ENCODE measurements at regions not wholly inside any gene's neighbourhood (a gene's known extent, or its start where the extent isn't known, plus 50 kb on each side); places are given as distances from the start of the nearest gene placed in this dataset.

- peak; percentile 76 for DNase-seq (ENCODE audit: low spot score)
Measured at GRCh38 chr2:164178835-164179465, 442.3 kb downstream of the GRB14 start.

- no peak for DNase-seq (ENCODE audit: low spot score)
Measured at GRCh38 chr2:164164602-164165001, 428.8 kb upstream of the FIGN start.

DNA sequence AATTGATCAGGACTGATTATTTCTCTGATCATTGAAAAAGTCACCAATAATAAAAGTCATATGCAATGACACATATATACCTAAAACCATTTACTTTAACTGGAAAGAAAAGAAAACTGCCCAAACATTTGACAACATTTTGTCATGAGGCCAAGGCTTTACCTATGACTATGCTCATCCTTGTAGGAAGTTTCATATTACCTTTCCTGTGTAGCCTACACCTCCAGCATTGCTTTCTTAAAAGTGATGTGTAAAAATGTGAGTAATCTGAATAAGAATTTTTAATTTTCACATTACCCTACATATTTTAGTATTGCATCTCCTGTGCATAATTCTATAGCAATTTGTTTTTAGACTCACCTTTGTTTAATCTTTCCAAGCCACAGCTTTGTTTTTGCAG lies 419.8 kb upstream of the FIGN start:
- no peak for DNase-seq (ENCODE audit: low spot score)

DNA sequence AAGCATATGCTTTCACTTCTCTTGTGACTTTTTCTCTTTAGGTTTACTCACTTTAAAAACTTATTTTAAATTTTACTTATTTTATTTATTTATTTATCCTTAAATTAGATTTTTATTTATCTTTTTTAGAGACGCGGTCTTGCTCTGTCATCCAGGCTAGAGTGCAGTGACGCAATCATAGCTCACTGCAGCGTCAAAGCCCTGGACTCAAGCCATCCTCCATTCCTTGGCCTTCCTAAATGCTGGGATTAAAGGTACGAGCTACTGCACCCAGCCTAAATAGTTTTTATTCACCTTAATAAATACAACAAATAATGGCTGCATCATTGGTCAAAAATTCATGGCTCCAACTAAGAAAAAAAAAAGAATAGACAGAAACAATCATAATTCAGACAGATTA lies 415.7 kb upstream of the FIGN start:
- DNase-seq (ENCODE audit: low spot score) = no peak

DNA sequence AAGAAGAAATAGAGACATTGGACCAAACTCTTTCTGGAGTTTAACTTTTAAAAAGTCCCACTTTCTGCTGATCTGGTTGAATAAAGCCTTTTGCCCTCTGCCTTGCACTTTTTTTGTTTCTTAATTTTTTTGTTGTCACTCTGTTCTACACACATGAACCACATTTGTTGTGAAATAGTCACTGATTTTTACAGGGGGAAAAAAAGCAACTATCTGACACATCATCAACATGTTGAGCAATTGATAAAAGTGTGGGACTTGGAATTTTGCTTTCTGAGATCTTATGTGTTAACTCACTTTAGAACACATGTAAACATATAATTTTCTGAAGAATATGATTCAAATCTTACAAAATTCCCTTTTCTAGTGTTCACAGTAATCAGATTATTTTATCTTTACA lies 414.8 kb upstream of the FIGN start:
- DNase-seq (ENCODE audit: low spot score) = no peak

DNA sequence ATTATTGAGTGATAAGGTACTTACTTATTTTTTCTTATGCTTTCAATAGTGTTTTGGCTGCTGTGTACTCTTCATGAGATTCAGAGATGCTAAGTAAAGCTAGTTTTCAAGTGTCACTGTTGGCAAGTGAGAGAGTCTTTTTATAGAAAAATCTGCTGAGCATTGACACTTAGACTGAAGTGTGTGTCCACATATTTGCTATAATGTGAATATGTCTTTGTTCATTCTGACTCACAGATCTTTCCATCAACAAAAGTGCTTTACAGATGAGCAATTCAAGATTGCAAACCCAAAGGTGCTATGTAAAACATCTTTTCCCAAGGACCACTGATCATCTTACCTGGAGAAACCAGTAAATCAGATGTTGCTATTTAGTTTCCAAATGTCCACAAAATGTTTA lies 410.6 kb upstream of the FIGN start:
- peak; percentile 5 for DNase-seq (ENCODE audit: low spot score)

DNA sequence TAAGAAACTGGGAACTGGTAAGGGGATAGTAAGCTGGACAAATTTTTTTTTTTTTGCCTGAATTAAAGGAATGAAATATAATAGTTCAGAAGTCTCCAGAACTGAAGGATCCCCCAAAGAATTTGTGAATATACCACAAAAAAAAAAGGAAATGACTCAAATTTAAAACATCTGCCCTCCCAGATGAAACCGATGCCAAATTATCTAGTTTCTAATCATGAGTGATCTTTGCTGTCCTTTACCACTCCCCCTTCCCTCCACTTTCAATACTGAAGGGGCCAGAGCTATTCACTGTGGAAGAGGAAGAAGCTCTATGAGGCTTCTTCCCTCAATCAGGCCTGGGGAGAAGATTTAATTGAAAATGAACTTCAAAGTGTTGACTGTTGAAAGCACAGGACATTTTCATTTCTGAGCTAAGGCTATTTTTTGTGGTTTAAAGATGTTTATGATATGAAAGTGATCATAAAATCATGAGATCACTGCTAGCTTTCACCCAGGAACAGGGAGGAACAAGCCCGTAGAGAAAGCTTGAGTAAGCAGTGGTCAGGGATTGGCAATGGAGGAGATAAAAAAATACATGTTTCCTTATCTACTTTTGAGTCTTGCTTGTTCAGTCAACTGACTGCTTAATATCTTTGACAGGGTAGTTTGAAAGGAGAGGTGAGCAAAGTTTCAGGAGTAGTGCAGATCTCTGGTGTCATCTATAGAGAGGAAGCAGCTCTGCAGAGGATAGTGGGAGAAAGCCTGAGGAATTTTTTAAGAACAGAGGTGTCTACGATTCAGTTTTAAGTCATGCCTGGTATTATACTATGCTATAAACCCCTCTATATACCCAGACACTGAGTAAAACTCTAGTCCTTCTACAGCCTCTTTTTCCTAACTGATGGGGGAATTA lies 409.5 kb upstream of the FIGN start:
- DNase-seq (ENCODE audit: low spot score) = no peak

DNA sequence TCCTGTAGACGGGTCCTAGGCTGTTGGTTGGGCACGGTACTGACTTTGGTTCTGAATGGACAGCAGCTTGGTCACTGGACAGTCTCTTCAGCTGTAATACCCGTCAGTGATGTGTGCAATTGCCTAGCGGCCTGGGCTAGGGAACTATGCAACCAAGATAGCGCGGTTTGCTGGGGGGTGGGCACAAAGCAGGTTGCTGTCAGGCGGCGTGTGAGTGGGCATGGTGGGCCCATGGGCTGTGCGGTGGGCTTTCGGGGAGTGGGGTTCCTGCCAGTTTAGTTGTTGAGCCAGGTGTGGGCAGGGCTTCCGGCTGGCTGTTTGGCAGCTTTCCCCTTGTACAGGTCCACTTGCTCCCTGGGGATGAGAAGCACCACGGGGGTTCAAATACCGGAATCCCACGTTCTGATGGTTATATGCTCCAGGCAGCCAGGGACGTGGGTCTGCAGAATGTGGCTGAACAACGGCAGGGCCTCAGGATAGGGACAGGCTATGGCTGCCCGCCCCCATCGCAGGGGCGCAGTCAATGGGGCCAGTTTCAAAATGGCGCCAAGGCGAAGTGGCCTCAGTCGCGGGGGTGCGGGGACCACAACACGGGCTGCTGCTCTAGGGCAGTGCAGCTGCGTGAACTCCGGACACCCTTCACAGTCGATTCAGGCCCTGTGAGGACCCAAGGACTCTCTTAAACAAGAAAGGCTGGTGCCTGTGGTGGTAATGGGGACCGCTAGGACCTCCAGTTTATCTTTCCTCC lies 407.5 kb upstream of the FIGN start:
- DNase-seq (ENCODE audit: low spot score) = no peak

GRCh38 chr2:164142755-164143154 lies 406.9 kb upstream of the FIGN start:
- no peak for DNase-seq (ENCODE audit: low spot score)

- DNase-seq (ENCODE audit: low spot score) = no peak
Measured at GRCh38 chr2:164141271-164141670, 405.5 kb upstream of the FIGN start.

DNA sequence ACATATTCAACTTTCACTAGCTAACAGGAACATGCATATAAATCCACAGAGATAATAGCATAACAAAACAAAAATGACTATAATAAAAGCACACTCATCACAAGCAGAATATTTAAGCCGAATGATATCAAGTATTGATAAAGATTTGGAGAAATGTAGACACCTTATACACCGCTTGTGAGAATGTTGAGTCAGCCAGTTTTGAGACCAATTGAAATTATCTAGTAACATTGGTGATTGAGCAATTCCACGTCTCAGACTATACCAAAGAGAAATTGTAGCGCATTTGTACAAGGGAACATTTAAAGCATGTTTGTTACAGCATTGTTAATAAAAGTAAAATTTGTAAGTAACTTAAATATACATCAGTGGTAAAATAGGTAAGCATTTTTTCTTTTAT lies 402.9 kb upstream of the FIGN start:
- no peak for DNase-seq (ENCODE audit: low spot score)

- no peak for DNase-seq (ENCODE audit: low spot score)
Measured at GRCh38 chr2:164134336-164134735, 398.5 kb upstream of the FIGN start.

DNA sequence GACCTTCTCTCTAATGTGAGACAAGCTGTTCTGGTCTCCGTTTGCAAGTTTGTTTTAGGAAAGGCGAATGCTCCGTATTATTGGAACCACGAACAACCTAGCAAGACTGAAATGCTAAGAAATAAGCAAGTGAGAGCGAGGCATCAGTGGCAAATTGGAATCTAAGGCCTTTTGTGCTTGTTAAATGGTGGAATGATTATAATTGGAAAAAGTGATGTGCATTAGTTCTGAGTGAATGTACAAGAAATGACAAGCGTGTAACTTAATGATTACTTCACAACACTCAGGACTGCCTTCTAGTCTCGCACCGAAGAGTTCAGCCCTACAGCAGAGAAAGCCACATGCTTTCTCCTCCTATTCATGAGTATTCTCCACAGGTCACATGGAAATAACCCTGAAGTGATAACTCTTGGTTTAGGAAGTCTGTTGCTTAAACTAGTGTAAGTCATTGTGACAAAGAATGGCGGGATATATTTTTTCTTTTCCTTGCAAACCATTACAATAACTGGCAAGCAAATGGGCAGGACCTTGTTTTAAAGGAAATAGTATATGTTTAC lies 392.2 kb upstream of the FIGN start:
- DNase-seq (ENCODE audit: low spot score) = no peak

DNA sequence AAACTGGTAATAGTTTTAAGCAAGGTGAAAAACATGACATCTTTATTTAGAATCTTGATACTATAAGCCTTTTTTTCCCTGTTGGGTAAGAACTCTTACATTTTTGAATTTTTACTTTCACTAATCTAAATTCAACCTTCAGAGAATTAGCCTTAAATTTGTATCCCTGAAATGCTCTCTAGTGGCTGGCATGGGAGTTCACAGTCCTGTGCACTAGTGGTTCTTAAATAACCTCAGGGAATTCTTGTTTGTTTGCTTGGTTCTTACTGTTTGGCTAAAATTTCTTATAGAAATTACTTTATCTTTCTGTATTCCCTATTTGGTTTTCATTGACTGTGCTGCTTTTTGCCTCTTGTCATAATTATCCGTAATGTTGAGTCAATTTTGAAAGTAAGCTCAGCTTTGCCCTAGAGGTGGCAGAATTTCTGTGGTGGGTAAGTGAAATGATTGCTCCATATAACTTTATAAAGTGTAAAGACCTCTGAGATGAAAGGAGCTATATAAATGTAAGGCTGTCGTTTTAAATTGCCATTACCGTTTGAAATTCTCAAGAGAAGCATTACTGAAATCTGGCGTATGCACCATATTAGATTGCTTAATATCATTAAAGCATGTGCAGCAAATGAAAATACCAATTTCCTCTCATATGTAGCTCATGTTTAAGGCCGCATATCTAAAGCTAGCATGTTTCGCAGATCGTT lies 391.3 kb upstream of the FIGN start:
- DNase-seq (ENCODE audit: low spot score) = peak; percentile 12

DNA sequence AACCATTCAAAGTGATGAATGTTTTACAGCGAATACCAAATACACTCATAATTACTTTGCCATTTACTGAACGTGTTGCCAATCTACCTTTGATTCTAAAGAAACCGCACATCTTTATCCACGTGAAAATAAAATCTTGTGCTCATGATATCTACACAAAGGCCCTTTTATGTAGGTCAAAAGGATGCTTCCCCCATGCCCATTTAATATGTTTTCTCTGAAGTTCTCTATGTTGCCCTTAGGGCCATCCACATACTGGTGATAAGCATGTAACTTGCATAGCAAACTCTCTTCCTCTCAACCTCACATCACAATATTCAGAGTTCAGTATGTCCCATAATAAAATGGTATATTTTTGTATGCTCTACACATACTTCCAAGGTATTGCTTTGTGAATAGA lies 380.0 kb upstream of the FIGN start:
- no peak for DNase-seq (ENCODE audit: low spot score)

- no peak for DNase-seq (ENCODE audit: low spot score)
Measured at GRCh38 chr2:164114937-164115336, 379.1 kb upstream of the FIGN start.

GRCh38 chr2:164112105-164112504 lies 376.3 kb upstream of the FIGN start:
- no peak for DNase-seq (ENCODE audit: low spot score)

DNA sequence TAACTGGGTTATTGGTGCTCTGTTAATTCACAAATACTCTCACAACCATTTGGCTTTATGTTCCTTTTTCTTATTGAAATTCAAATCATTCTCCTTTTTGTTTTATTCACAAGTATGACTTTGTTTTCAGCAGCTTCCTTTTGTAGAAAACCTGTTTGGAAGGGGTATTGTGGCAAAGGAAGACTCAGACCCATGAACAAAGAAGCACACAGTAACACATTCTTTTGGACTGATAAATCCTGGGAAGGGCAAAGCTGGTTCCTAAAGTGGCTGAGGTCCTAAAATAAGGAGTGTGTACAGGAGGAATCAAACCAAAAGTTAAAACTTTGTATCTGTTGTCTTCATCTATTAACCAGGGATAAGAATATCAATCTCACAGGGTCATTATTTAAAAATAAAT lies 374.7 kb upstream of the FIGN start:
- DNase-seq (ENCODE audit: low spot score) = no peak

- DNase-seq (ENCODE audit: low spot score) = no peak
Measured at GRCh38 chr2:164109006-164109405, 373.2 kb upstream of the FIGN start.

DNA sequence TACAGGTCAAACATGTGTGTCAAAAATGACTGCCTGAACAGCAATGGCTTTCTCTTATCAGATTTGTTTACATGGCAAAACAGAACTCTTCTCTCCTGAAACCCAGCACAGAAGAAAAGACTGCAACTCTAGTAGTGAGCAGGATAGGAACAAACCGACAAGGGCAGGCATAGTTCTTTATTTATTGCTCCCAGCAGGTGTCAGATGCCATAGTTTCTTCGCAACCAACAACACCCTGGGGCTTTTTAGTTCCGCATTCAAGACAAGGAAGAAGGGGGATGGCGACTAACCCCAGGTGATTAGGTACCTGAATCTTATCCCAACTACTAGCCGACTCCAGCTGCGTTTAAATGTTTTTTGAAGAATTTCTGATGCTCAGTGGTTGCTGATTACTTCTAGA lies 367.5 kb upstream of the FIGN start:
- DNase-seq (ENCODE audit: low spot score) = no peak

DNA sequence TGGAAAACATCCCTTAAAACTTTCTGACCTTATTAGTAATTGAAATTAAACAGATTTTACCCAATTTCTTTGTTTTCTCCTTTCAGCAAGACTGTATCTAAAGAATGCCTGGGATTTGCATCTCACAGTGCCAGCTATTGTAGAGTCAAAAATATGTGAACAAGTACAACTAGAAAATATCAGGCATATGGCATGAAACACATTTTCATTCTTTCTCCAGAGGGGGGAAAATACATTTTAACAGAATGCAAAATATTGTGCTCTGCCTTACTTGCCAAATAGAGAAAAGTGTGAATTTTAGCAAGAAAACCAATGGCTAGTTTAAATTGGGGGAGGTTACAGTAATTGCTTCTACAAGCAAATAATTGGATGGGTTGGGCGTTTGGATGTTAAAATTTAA lies 366.6 kb upstream of the FIGN start:
- DNase-seq (ENCODE audit: low spot score) = no peak

- DNase-seq (ENCODE audit: low spot score) = no peak
Measured at GRCh38 chr2:164091673-164092072, 355.9 kb upstream of the FIGN start.
